Lower leg skin (tissue), 4 donors: ENCODE measurements at regions not wholly inside any gene's neighbourhood (a gene's known extent, or its start where the extent isn't known, plus 50 kb on each side); places are given as distances from the start of the nearest gene placed in this dataset.

Experiments
- DNase-seq, 2 donors: peaks; one replicate each; pipeline ENCODE4 v3.0.0-alpha.2; 2019; ENCODE audit warnings: low spot score in 2 of 2
- H3K4me3 ChIP-seq: fragments of 200-600 bp; sonication (generic); 2 replicates; pipeline ENCODE4 v1.5.1; 2017; ENCODE audit warnings: mild to moderate bottlenecking, low read depth; ENCODE audit not compliant: poor library complexity, severe bottlenecking
- CTCF ChIP-seq, 3 donors: fragments of 450-650 bp; IDR thresholded peaks; one replicate each; pipeline ENCODE4 v1.5.1; 2016; ENCODE audit warnings: antibody characterized with exemption in 3 of 3, mild to moderate bottlenecking in 3 of 3, moderate library complexity in 2 of 3
- POLR2A ChIP-seq, 2 donors: fragments of 450-650 bp; IDR thresholded peaks; one replicate each; pipeline ENCODE4 v1.6.1; 2016 to 2017; ENCODE audit warnings: antibody characterized with exemption in 2 of 2, mild to moderate bottlenecking in 1 of 2, moderate library complexity in 1 of 2
- WGBS, 2 donors: methylation state at CpG; one replicate each; pipeline ENCODE4 v1.1.5; 2018; 5-methylcytosine and 5-hydroxymethylcytosine counted together
- intact Hi-C: fragments of 100-400 bp; cut with DNase I; formaldehyde crosslinking; loops from one replicate; pipeline ENCODE4 v1.15.0; 2023; ENCODE audit warnings: low total_unique reads

- 77 to 88% methylated on average over 4 of the region's 4 CpGs for WGBS, 2 donors
- no peak overlapping the region for H3K4me3 ChIP-seq
- TF ChIP-seq POLR2A (IDR thresholded peaks at IDR 0.05) (no peak), CTCF (IDR thresholded peaks at IDR 0.05) (no peak)
- no peak for DNase-seq
- intact Hi-C loops = no loop called here
Measured at GRCh38 chr12:107283652-107284051, 190.3 kb upstream of the CRY1 start.

GRCh38 chr12:107284692-107285091 is 191.3 kb upstream of the CRY1 start:
- TF ChIP-seq CTCF (IDR thresholded peaks at IDR 0.05) (no peak), POLR2A (IDR thresholded peaks at IDR 0.05) (no peak)
- no peak for DNase-seq
- 88 to 93% methylated on average over 2 of the region's 2 CpGs for WGBS, 2 donors
- intact Hi-C loops = no loop called here
- H3K4me3 ChIP-seq = no peak overlapping the region

GRCh38 chr12:107287436-107288413 is 194.4 kb upstream of the CRY1 start:
- intact Hi-C loops = no loop called here
- WGBS, 2 donors = 78% methylated on average over 11 of the region's 11 CpGs
- TF ChIP-seq CTCF (IDR thresholded peaks at IDR 0.05) = no peak
- no peak for TF ChIP-seq POLR2A (IDR thresholded peaks at IDR 0.05)

GRCh38 chr12:107288414-107289127 is 195.2 kb upstream of the CRY1 start:
- H3K4me3 ChIP-seq = no peak overlapping the region
- WGBS, 2 donors = 83 to 86% methylated on average over 15 of the region's 15 CpGs
- intact Hi-C loops = no loop called here
- no peak for TF ChIP-seq CTCF (IDR thresholded peaks at IDR 0.05)
- no peak for TF ChIP-seq POLR2A (IDR thresholded peaks at IDR 0.05)
- no peak for DNase-seq

More at GRCh38 chr12:107287436-107288413, 194.4 kb upstream of the CRY1 start:
- DNase-seq = no peak
- no peak overlapping the region for H3K4me3 ChIP-seq

- 81 to 88% methylated on average over 7 of the region's 7 CpGs for WGBS, 2 donors
- no peak for TF ChIP-seq POLR2A (IDR thresholded peaks at IDR 0.05)
- no peak for TF ChIP-seq CTCF (IDR thresholded peaks at IDR 0.05)
- intact Hi-C loops = no loop called here
- no peak overlapping the region for H3K4me3 ChIP-seq
- DNase-seq = no peak
Measured at GRCh38 chr12:107291018-107291417, 197.7 kb upstream of the CRY1 start.
